GM19025 (cell line): ENCODE measurements at regions not wholly inside any gene's neighbourhood (a gene's known extent, or its start where the extent isn't known, plus 50 kb on each side); places are given as distances from the start of the nearest gene placed in this dataset.

Experiments
- ATAC-seq: cut with Tn5 transposase; IDR thresholded peaks from one replicate; pipeline ENCODE4 v1.9.1; 2021; ENCODE audit warnings: mild to moderate bottlenecking, low read depth, moderate library complexity; ENCODE audit not compliant: unreplicated experiment

- ATAC-seq: no peak
Measured at GRCh38 chr7:21024485-21024867, 237.8 kb upstream of the SP8 start.

- ATAC-seq: peak; percentile 70
Measured at GRCh38 chr7:21028186-21028585, 241.5 kb upstream of the SP8 start.

- no peak for ATAC-seq
Measured at GRCh38 chr7:21028599-21028998, 241.9 kb upstream of the SP8 start.

GRCh38 chr7:21029006-21029405 lies 242.3 kb upstream of the SP8 start:
- ATAC-seq: no peak

GRCh38 chr7:21030237-21030871 lies 243.7 kb upstream of the SP8 start:
- no peak for ATAC-seq

GRCh38 chr7:21041252-21041651 lies 254.6 kb upstream of the SP8 start:
- ATAC-seq: no peak

GRCh38 chr7:21041666-21042065 lies 255.0 kb upstream of the SP8 start:
- ATAC-seq: no peak

GRCh38 chr7:21044384-21044783 lies 257.7 kb upstream of the SP8 start:
- no peak for ATAC-seq

GRCh38 chr7:21044913-21045568 lies 258.4 kb upstream of the SP8 start:
- ATAC-seq: no peak

GRCh38 chr7:21051865-21052264 lies 265.2 kb upstream of the SP8 start:
- ATAC-seq: no peak

- no peak for ATAC-seq
Measured at GRCh38 chr7:21054427-21055112, 267.9 kb upstream of the SP8 start.

- no peak for ATAC-seq
Measured at GRCh38 chr7:21059069-21059468, 272.4 kb upstream of the SP8 start.

- ATAC-seq: no peak
Measured at GRCh38 chr7:21063106-21063505, 276.4 kb upstream of the SP8 start.

- ATAC-seq: no peak
Measured at GRCh38 chr7:21064698-21065648, 278.3 kb upstream of the SP8 start.

- ATAC-seq: no peak
Measured at GRCh38 chr7:21066221-21066620, 279.5 kb upstream of the SP8 start.

- no peak for ATAC-seq
Measured at GRCh38 chr7:21067216-21067615, 280.5 kb upstream of the SP8 start.

GRCh38 chr7:21070571-21071090 lies 283.9 kb upstream of the SP8 start:
- ATAC-seq: no peak

- ATAC-seq: peak; percentile 92
Measured at GRCh38 chr7:21071561-21072501, 285.1 kb upstream of the SP8 start.

GRCh38 chr7:21076054-21076453 lies 289.4 kb upstream of the SP8 start:
- no peak for ATAC-seq
